Loucy (cell line): ENCODE measurements at regions not wholly inside any gene's neighbourhood (a gene's known extent, or its start where the extent isn't known, plus 50 kb on each side); places are given as distances from the start of the nearest gene placed in this dataset.

ENCODE experiments used
- CTCF ChIP-seq: fragments of 200-600 bp; sonication (generic); conservative IDR thresholded peaks from 2 replicates; pipeline ENCODE4 v1.5.1; 2014; ENCODE audit warnings: mild to moderate bottlenecking, antibody characterized with exemption, low read length
- EZH2phosphoT487 ChIP-seq: fragments of 200-600 bp; IDR thresholded peaks from 2 replicates; pipeline ENCODE4 v1.6.1; 2018; ENCODE audit warnings: antibody characterized with exemption, mild to moderate bottlenecking, moderate library complexity, borderline replicate concordance

- TF ChIP-seq CTCF (no peak), EZH2phosphoT487 (no peak)
Measured at GRCh38 chr1:38217316-38217715, 170.7 kb upstream of the POU3F1 start.
